Activated CD4-positive, CD25-positive, alpha-beta regulatory T cell treated with anti-CD3 and anti-CD28 coated beads, Interleukin-2, amount 50 U/mL, for 16 hours (primary cell): ENCODE measurements at regions not wholly inside any gene's neighbourhood (a gene's known extent, or its start where the extent isn't known, plus 50 kb on each side); places are given as distances from the start of the nearest gene placed in this dataset.
"Not testable (repeated sequence)": the region's sequence is repeated elsewhere in the genome, so short reads cannot be mapped to it uniquely, and the experiment has no call there.

Experiments
- DNase-seq: peaks from one replicate; pipeline ENCODE4 v3.0.0-alpha.2; 2020; ENCODE audit warnings: low read depth, low spot score

- DNase-seq = no peak
These were observed 480.0 kb upstream of the CADM1 start for GRCh38 chr11:115984228-115984627.

GRCh38 chr11:115982666-115983065 is 478.5 kb upstream of the CADM1 start:
- DNase-seq = no peak

DNA sequence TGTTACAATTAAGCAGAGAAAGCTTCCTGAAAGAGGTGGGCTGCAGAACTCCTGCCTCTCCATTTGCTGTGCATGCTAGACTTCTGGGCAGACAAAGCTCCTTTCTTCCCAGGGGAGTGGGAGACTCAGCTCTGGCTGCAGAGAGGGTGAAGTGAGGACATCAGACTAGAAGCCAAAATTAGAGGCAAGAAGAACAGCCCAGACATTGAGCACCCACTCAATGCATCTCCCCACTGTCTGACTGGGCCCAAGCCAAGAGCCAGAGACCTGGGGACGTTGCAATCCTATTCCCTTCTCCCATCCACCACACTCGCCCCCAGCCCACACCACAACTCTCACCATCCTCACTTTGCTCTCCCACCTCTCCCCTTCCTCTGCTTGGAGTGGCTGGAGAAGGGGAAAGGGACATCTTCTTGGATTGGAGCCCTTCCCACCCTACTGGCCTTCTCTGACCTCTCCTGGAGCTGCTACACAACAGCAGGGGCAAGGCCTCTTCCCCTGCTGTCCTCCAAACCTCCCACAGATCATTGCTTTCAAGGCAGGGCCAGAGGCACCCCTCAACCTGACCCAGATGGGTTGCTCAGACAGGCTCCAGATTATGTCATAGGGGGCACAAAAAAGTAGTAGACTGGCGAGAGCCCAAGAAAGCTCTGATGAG is 477.7 kb upstream of the CADM1 start:
- no peak for DNase-seq

DNA sequence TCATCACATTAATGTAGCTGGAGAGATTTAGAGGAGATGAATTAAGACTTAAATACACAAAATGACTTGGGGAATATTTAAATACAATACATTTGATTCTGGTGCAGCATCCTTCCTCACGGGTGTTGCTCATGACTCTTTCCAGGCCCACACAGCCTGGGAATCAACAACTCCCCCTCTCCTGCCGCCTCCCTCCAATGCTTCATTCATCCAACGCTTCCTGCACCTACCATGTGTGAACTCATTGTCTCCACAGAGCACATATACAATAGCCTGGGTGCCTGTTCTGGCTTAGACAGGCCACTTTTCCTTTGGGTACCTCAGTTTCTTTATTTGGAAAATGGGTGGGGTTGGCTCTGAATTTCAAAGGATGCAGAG is 476.9 kb upstream of the CADM1 start:
- DNase-seq = no peak

GRCh38 chr11:115980337-115981103 is 476.3 kb upstream of the CADM1 start:
- no peak for DNase-seq

GRCh38 chr11:115974703-115975102 is 470.5 kb upstream of the CADM1 start:
- no peak for DNase-seq

- not testable (repeated sequence) for DNase-seq
These were observed 463.0 kb upstream of the CADM1 start for GRCh38 chr11:115967203-115967602.

GRCh38 chr11:115965767-115966504 is 461.7 kb upstream of the CADM1 start:
- no peak for DNase-seq

DNA sequence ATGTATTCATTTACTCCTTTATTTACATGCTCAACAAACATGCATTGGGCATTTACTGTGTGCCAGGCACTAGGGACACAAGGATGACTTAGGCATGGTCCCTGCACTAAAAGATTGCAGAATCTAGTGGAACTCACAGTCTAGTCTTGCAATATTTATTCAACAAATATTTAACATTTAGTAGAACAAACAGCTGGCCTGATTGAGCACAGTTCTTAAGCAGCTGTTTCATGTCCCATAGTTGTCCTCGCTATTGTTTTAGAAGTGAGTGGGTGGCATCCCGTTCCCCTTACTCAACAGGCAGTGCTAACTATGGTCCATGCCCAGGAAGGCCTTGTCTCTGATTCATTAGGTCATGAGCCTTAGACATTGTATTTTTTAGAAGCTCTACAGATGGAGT is 459.9 kb upstream of the CADM1 start:
- DNase-seq = no peak

DNA sequence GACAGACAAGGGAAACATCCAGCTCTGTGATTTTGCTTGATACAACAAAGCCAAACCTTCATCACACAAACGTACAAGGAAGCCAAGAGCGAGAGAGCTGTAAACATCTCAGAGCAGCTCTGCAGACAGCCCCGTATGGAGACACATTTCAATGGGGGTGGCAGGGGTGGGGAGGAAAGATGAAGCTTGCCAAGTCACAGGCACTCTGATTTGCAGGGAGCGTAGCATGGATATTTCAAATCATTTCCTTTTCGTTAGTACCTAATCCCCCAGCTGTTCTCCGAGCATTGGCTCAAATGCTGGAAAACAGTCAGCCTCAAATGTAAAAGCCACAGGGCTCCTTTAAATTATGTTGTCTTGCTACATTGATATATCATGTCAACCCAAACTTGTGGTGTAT is 458.9 kb upstream of the CADM1 start:
- DNase-seq = no peak

DNA sequence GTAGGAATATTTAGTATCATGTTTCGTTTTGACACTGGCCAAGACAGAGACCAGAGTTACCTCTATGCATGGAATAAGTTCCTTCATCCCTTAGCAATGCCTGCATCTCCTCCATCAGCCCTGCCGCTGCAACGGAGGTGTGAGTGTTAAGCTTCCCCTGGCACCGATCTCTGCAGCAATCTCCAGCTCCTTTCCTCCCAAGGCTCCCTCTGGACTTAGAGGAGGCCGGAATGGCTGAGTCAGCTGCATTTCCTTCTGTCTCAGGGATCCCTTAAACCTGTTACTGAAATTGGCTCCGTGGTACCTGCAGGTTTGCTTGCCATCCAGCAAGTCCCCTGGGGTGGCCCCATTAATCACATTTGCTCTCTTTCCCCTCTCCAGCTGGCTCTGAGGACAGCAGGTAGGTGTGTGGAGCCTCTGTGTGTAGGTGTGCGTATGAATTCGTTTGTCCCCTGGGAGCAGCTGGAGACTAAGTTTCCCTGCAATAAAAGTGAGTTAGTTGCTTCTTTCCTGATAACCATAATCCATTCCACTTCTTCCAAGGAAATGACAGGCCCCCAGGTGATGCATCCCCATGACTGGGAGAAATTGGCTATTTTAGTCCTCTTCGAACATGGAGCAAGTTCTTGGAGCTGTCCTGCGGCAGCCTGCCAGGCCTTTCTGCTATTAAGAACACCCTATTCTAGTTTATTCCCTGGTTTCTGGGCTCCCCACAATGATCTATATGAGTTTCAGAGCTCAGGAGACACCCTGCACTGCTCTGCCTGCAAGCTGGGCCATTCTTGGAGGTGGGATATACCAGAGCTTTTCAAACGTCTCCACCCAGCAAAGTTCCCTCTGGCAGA is 457.2 kb upstream of the CADM1 start:
- no peak for DNase-seq

DNA sequence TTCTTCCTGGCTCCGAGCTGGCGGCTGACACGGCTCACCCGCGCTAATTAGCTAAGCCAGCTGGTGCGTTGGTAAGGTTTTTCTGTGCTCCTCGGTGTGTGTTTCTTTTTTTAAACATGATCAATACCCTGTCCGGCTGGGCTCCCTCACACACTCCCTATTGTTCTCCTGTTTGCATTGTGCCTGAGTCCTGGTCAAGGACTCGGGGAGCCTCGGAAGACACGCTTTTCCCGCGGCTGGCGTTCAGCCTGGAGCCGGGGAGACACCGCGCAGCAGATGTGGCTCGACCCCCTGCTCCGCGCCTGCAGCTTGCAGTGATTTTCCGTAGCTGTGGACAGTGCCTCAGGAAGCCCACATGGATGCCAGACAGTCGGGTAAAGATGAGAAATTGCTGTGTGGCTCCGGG is 454.9 kb upstream of the CADM1 start:
- DNase-seq = no peak

DNA sequence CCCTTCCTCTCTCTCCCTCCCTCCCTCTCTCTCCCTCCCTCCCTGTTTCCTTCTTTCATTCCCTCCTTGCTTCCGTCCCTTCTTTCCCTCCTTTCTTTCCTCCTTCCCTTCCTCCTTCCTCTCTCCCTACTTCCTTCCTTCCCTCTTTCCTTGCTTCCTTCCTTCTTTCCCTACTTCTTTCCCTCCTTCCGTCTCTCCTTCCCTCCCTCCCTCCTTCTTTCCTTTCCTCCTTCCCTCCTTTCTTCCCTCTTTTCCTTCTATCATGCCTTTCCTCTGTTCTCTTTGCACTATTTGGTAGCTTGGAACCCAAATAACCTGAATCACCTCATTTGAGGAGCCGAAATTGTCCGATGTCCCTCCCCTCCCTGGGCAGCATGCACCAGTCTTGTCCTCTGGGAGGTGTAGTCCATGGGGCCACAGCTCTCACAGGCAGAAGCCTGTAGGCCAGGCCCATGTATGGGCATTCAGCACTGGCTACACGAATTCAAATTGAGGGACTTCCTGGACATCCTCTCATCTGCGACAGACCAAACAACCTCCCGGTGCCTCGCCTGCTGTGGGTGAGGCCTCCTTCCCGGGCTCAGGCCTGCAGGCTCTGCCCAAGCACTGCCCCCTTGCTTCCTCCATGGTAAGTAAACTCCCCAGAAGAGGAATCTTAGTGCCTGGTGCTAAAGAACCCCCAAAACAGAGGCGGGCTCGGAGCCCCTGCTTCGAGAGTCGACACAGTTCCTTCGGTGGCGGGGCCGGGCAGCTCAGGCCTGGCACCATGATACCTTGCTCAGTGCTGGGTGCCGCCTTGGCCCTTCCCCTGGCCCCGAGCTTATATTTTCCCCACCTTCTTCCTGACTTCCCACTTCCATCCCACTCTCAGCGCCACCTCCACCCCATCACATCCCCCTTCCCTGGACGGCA is 454.1 kb upstream of the CADM1 start:
- DNase-seq = no peak

DNA sequence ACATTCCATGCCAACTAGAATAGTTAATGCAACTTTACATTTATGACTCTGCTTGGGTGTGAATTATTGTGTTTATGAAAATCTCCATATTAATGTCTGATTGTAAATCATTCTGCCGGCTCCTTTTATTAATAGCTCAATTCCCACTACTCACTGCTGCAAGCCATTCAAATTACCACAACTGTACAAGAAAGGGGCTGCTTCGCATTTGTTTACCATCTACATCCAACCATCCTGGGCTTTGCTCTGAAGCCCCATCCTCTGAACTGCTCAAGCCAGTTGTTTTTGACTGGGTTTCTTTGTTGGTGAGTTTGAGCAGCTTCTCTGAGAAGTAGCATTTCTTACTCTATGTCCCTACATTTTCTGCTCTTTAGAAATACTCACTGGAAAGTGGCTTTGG is 451.6 kb upstream of the CADM1 start:
- no peak for DNase-seq

- DNase-seq = no peak
These were observed 446.4 kb upstream of the CADM1 start for GRCh38 chr11:115950660-115951059.

- DNase-seq = no peak
These were observed 440.4 kb upstream of the CADM1 start for GRCh38 chr11:115944596-115944995.

GRCh38 chr11:115942011-115942410 is 437.8 kb upstream of the CADM1 start:
- DNase-seq = no peak

DNA sequence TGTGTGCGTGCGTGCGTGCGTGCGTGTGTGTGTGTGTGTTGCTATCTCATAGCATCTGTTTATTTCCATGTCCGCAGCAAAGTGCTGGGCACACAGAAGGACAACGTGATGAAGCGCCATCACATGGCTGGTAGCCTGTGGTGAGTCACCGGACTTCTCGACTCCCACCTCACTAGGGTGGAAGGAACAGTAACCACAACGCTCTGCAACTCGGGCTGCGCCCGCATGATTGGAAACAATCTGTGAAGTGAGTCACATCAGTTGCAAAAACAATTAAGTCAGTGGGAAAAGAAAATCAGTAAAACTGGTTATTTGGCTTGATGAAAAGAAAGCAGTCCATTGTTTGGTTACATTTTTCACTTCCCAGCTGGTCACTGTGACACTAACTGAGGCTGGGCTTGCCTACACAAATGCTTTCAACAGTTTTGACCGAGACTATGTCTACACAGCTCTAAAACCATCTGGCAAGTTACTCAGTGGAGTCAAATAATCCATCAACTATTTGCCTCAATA is 437.3 kb upstream of the CADM1 start:
- no peak for DNase-seq

- no peak for DNase-seq
These were observed 436.8 kb upstream of the CADM1 start for GRCh38 chr11:115941044-115941443.

DNA sequence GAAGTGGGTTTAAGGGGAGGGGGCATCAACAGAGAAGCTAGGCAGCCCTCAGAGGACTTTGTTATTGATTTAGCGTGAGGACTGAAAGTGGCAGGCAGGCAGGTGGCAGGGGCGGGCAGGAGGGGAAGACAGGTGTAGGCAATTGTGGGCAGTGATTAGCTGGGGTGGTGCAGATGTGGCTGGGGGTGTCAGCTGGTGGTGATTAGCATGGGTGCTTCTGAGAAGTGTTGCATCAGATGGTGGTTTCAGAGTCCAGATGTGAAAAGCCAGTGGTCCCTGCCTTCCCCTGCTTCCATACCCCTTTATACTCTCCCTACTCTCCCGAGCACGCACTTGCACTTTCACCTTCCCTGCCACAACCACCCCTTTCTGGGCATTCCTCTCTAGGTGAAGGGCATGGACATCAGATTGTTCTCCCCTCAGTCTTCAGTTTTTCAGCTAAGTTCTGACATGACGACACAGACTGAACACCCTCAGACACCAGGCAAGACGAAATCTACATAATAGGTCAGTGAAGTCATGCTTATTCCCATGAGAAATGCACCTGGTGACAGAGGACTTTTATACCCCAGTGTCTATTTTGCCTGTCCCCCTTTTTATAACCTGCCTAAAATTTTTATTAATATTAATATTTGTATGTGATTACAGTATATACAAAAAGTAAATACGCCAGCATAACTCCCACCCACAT is 435.7 kb upstream of the CADM1 start:
- no peak for DNase-seq
